Liver (tissue), 7 donors: ENCODE measurements at regions not wholly inside any gene's neighbourhood (a gene's known extent, or its start where the extent isn't known, plus 50 kb on each side); places are given as distances from the start of the nearest gene placed in this dataset.

Experiments
- DNase-seq: peaks from one replicate; pipeline ENCODE4 v3.0.0-alpha.2; 2017; ENCODE audit warnings: low spot score
- H3K27ac ChIP-seq, 2 donors: one replicate each; pipeline ENCODE4 v1.7.0; 2013; ENCODE audit warnings: inconsistent platforms in 2 of 2, low read length in 2 of 2, control low read depth in 1 of 2, low read depth in 1 of 2, mild to moderate bottlenecking in 1 of 2
- H3K27me3 ChIP-seq, 4 donors: one replicate each; pipeline versions ENCODE4 v1.6.1 to v1.7.0; 2013; ENCODE audit warnings: low read length in 3 of 4, inconsistent platforms in 1 of 4, mild to moderate bottlenecking in 1 of 4, moderate library complexity in 1 of 4; ENCODE audit not compliant: control insufficient read depth in 4 of 4, insufficient read depth in 4 of 4
- H3K36me3 ChIP-seq, 4 donors: one replicate each; pipeline versions ENCODE4 v1.6.1 to v1.7.0; 2013; ENCODE audit warnings: low read length in 3 of 4, mild to moderate bottlenecking in 3 of 4, low read depth in 1 of 4, moderate library complexity in 1 of 4; ENCODE audit not compliant: control insufficient read depth in 4 of 4, insufficient read depth in 3 of 4
- H3K4me1 ChIP-seq, 4 donors: one replicate each; pipeline versions ENCODE4 v1.6.1 to v1.7.0; 2013; ENCODE audit warnings: low read length in 3 of 4, mild to moderate bottlenecking in 3 of 4, moderate library complexity in 1 of 4; ENCODE audit not compliant: control insufficient read depth in 4 of 4, insufficient read depth in 4 of 4
- H3K4me3 ChIP-seq, 3 donors: one replicate each; pipeline versions ENCODE4 v1.6.1 to v1.7.0; 2013; ENCODE audit warnings: low read length in 3 of 3, control low read depth in 1 of 3, low read depth in 1 of 3, mild to moderate bottlenecking in 1 of 3
- H3K9ac ChIP-seq, 2 donors: one replicate each; pipeline ENCODE4 v1.7.0; 2013; ENCODE audit warnings: low read length in 2 of 2, mild to moderate bottlenecking in 2 of 2, moderate library complexity in 2 of 2, control low read depth in 1 of 2, low read depth in 1 of 2
- H3K9me3 ChIP-seq, 4 donors: one replicate each; pipeline versions ENCODE4 v1.6.1 to v1.7.0; 2013; ENCODE audit warnings: low read length in 3 of 4; ENCODE audit not compliant: control insufficient read depth in 4 of 4
- EGR1 ChIP-seq, 2 donors: IDR thresholded peaks; 2 replicates each; pipeline ENCODE4 v1.6.1; 2016 to 2018; ENCODE audit warnings: antibody characterized with exemption in 2 of 2, low read depth in 2 of 2
- FOXA2 ChIP-seq: IDR thresholded peaks from 2 replicates; pipeline ENCODE4 v1.6.1; 2016; ENCODE audit warnings: antibody characterized with exemption
- GABPA ChIP-seq, 2 donors: IDR thresholded peaks in 1 of 2; conservative IDR thresholded peaks in 1 of 2; 2 replicates each; pipeline ENCODE4 v1.6.1; 2016; ENCODE audit warnings: antibody characterized with exemption in 2 of 2, mild to moderate bottlenecking in 1 of 2, moderate library complexity in 1 of 2
- HNF4A ChIP-seq, 2 donors: conservative IDR thresholded peaks; 2 replicates each; pipeline ENCODE4 v1.6.1; 2016; ENCODE audit warnings: antibody characterized with exemption in 2 of 2, mild to moderate bottlenecking in 2 of 2
- HNF4G ChIP-seq: IDR thresholded peaks from 2 replicates; pipeline ENCODE4 v1.6.1; 2016; ENCODE audit warnings: antibody characterized with exemption
- JUND ChIP-seq, 2 donors: IDR thresholded peaks; 2 replicates each; pipeline ENCODE4 v1.6.1; 2016; ENCODE audit warnings: antibody characterized with exemption in 2 of 2
- NR2F2 ChIP-seq: IDR thresholded peaks from 2 replicates; pipeline ENCODE4 v1.6.1; 2016; ENCODE audit warnings: antibody characterized with exemption
- REST ChIP-seq: IDR thresholded peaks from 2 replicates; pipeline ENCODE4 v1.6.1; 2016; ENCODE audit warnings: antibody characterized with exemption, mild to moderate bottlenecking
- RXRA ChIP-seq, 2 donors: IDR thresholded peaks; 2 replicates each; pipeline ENCODE4 v1.6.1; 2017 to 2018; ENCODE audit warnings: antibody characterized with exemption in 2 of 2, mild to moderate bottlenecking in 1 of 2
- SP1 ChIP-seq: IDR thresholded peaks from 2 replicates; pipeline ENCODE4 v1.6.1; 2018; ENCODE audit warnings: antibody characterized with exemption, mild to moderate bottlenecking
- TAF1 ChIP-seq: conservative IDR thresholded peaks from 2 replicates; pipeline ENCODE4 v1.6.1; 2016; ENCODE audit warnings: antibody characterized with exemption, mild to moderate bottlenecking
- YY1 ChIP-seq: IDR thresholded peaks from 2 replicates; pipeline ENCODE4 v1.6.1; 2016; ENCODE audit warnings: antibody characterized with exemption, mild to moderate bottlenecking
- ZBTB33 ChIP-seq: IDR thresholded peaks from 2 replicates; pipeline ENCODE4 v1.6.1; 2016; ENCODE audit warnings: antibody characterized with exemption
- WGBS: extraction: QIAGEN DNeasy Blood & Tissue Kit; methylation state at CpG from one replicate; pipeline ENCODE4 v1.1.7; 2013; 5-methylcytosine and 5-hydroxymethylcytosine counted together
- TF ChIP-seq, protein P1 (sequence below): IDR thresholded peaks from 2 replicates; pipeline ENCODE4 v1.6.1; 2016; ENCODE audit warnings: antibody characterized with exemption
- donor health status: healthy.
- donor health status: healthy.
- donor health status: healthy.
- donor health status: healthy.

DNA sequence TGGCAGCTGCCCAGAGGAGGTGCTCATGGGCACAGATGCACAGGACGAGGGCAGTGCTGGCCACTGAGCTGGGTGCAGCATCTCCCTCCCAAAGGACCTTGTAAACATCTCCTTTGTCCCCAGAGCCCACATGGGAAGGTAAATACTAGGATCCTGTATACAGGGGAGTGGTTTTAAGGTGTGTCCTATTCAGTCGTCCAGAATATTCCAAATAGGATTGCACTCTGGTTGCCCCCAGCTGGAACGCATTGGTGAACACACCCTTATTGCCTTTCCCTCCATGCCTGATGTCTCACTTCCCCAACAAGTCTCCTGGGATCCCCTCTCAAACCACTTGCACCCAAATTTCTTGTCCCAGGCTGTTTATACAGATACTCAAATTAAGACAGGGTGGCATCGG, 152.0 kb upstream of the PCBD1 start:
- TF ChIP-seq ZBTB33 (no peak), NR2F2 (no peak)
- no peak for DNase-seq
- no peaks in the 10 kb centered on the region for H3K9me3 ChIP-seq
- H3K27ac ChIP-seq, result no peak overlapping the region
- H3K36me3 ChIP-seq, result no peaks in the 10 kb centered on the region
- no peak overlapping the region for H3K9ac ChIP-seq
- no peaks in the 10 kb centered on the region for H3K4me1 ChIP-seq
- H3K4me3 ChIP-seq, result no peak overlapping the region
- WGBS, result 54% methylated on average over 4 of the region's 4 CpGs
- H3K27me3 ChIP-seq, result no peaks in the 10 kb centered on the region

GRCh38 chr10:71040846-71041605, 152.7 kb upstream of the PCBD1 start:
- WGBS, result 80% methylated on average over 20 of the region's 20 CpGs
- H3K27ac ChIP-seq, result no peak overlapping the region

DNA sequence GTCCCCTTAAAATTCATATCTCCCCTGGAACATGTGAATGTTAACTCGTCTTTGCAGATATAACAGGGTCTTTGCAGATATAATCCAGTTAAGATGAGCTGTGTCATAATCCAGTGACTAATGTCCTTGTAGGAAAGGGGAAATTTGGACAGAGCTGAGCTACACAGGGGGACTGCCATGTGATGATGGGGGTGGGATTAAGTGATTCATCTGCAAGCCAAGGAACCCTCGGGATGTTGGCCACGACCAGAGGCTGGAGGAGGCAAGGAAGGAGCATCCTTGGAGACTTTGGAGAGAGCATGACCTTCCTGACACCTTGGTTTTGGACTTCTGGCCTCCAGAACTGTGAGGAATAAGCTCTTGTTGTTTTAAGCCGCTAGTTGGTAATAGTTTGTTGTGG, 153.9 kb upstream of the PCBD1 start:
- Histone ChIP-seq H3K27ac (no peak overlapping the region), H3K9ac (no peak overlapping the region), H3K4me1 (no peaks in the 10 kb centered on the region), H3K36me3 (no peaks in the 10 kb centered on the region), H3K9me3 (no peaks in the 10 kb centered on the region), H3K27me3 (no peaks in the 10 kb centered on the region), H3K4me3 (no peak overlapping the region)
- DNase-seq, result no peak
- 58% methylated on average over 4 of the region's 4 CpGs for WGBS
- no peak for TF ChIP-seq SP1
- TF ChIP-seq HNF4A (conservative IDR thresholded peaks at IDR 0.05), result no peak
- TF ChIP-seq RXRA (IDR thresholded peaks at IDR 0.05), result no peak
- TF ChIP-seq GABPA (IDR thresholded peaks at IDR 0.05 in 1 of 2, conservative IDR thresholded peaks at IDR 0.05 in 1 of 2), result no peak
- no peak for TF ChIP-seq HNF4G
- TF ChIP-seq, protein P1, sequence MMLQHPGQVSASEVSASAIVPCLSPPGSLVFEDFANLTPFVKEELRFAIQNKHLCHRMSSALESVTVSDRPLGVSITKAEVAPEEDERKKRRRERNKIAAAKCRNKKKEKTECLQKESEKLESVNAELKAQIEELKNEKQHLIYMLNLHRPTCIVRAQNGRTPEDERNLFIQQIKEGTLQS, result no peak
- TF ChIP-seq EGR1 (IDR thresholded peaks at IDR 0.05; ENCODE audit: low read depth in 2 of 2), result no peak
- TF ChIP-seq TAF1, result no peak
- no peak for TF ChIP-seq ZBTB33
- no peak for TF ChIP-seq FOXA2
- TF ChIP-seq YY1, result no peak

More at GRCh38 chr10:71040846-71041605, 152.7 kb upstream of the PCBD1 start:
- no peak for DNase-seq
- Histone ChIP-seq H3K4me1 (no peaks in the 10 kb centered on the region), H3K9ac (no peak overlapping the region), H3K27me3 (no peaks in the 10 kb centered on the region), H3K36me3 (no peaks in the 10 kb centered on the region), H3K4me3 (no peak overlapping the region), H3K9me3 (no peaks in the 10 kb centered on the region)
- no peak for TF ChIP-seq FOXA2
- TF ChIP-seq TAF1, result no peak
- TF ChIP-seq REST, result no peak
- TF ChIP-seq YY1, result no peak
- no peak for TF ChIP-seq JUND (IDR thresholded peaks at IDR 0.05)
